Ishikawa (cell line): ENCODE measurements at regions not wholly inside any gene's neighbourhood (a gene's known extent, or its start where the extent isn't known, plus 50 kb on each side); places are given as distances from the start of the nearest gene placed in this dataset.

Experiments used
- CEBPB ChIP-seq: IDR thresholded peaks from 2 replicates; pipeline ENCODE4 v1.6.1; 2012
- CREB1 ChIP-seq: IDR thresholded peaks from 2 replicates; pipeline ENCODE4 v1.6.1; 2012; ENCODE audit warnings: low read depth
- EGR1 ChIP-seq: IDR thresholded peaks from 2 replicates; pipeline ENCODE4 v1.6.1; 2012
- EP300 ChIP-seq: IDR thresholded peaks from 2 replicates; pipeline ENCODE4 v1.6.1; 2012; ENCODE audit warnings: borderline replicate concordance
- FOXM1 ChIP-seq: IDR thresholded peaks from 2 replicates; pipeline ENCODE4 v1.6.1; 2012; ENCODE audit warnings: low read depth, borderline replicate concordance
- MAX ChIP-seq: IDR thresholded peaks from 2 replicates; pipeline ENCODE4 v1.6.1; 2012
- NFIC ChIP-seq: IDR thresholded peaks from 2 replicates; pipeline ENCODE4 v1.6.1; 2012
- RAD21 ChIP-seq: IDR thresholded peaks from 2 replicates; pipeline ENCODE4 v1.6.1; 2012; ENCODE audit warnings: low read depth
- REST ChIP-seq: IDR thresholded peaks from 2 replicates; pipeline ENCODE4 v1.6.1; 2012; ENCODE audit warnings: low read depth, mild to moderate bottlenecking
- TAF1 ChIP-seq: IDR thresholded peaks from 2 replicates; pipeline ENCODE4 v1.6.1; 2012; ENCODE audit warnings: low read depth, mild to moderate bottlenecking
- TCF12 ChIP-seq: IDR thresholded peaks from 2 replicates; pipeline ENCODE4 v1.6.1; 2012; ENCODE audit warnings: low read depth
- TEAD4 ChIP-seq: IDR thresholded peaks from 2 replicates; pipeline ENCODE4 v1.6.1; 2012
- USF1 ChIP-seq: IDR thresholded peaks from 2 replicates; pipeline ENCODE4 v1.6.1; 2012
- YY1 ChIP-seq: IDR thresholded peaks from 2 replicates; pipeline ENCODE4 v1.6.1; 2012; ENCODE audit warnings: low read depth
- ZBTB7A ChIP-seq: IDR thresholded peaks from 2 replicates; pipeline ENCODE4 v1.6.1; 2012; ENCODE audit warnings: low read depth

GRCh38 chr20:60321601-60322000 lies 363.4 kb downstream of the CDH26 start:
- TF ChIP-seq EGR1: no peak
- no peak for TF ChIP-seq USF1
- no peak for TF ChIP-seq YY1
- no peak for TF ChIP-seq TAF1
- TF ChIP-seq CREB1: no peak
- TF ChIP-seq FOXM1: no peak
- TF ChIP-seq TCF12: no peak
- no peak for TF ChIP-seq REST
- TF ChIP-seq MAX: no peak
- TF ChIP-seq EP300: no peak
- no peak for TF ChIP-seq ZBTB7A
- TF ChIP-seq TEAD4: no peak
- TF ChIP-seq CEBPB: no peak

- TF ChIP-seq MAX: no peak
Measured at GRCh38 chr20:60326821-60327220, 368.6 kb downstream of the CDH26 start.

- no peak for TF ChIP-seq RAD21
Measured at GRCh38 chr20:60327971-60328660, 369.9 kb downstream of the CDH26 start.

- TF ChIP-seq MAX (no peak), NFIC (no peak), TCF12 (no peak), TEAD4 (no peak), RAD21 (no peak), YY1 (no peak), ZBTB7A (no peak), FOXM1 (no peak), CEBPB (no peak), REST (no peak), EGR1 (no peak)
Measured at GRCh38 chr20:60330461-60330860, 372.2 kb downstream of the CDH26 start.

GRCh38 chr20:60331688-60332300 lies 373.6 kb downstream of the CDH26 start:
- TF ChIP-seq TCF12: no peak
- no peak for TF ChIP-seq EP300
- TF ChIP-seq CEBPB: no peak

GRCh38 chr20:60332523-60332922 lies 374.3 kb downstream of the CDH26 start:
- no peak for TF ChIP-seq NFIC
- no peak for TF ChIP-seq RAD21
- TF ChIP-seq TAF1: no peak
- TF ChIP-seq EGR1: no peak
- TF ChIP-seq CREB1: no peak
- no peak for TF ChIP-seq REST
- TF ChIP-seq ZBTB7A: no peak
- no peak for TF ChIP-seq MAX
- no peak for TF ChIP-seq CEBPB
- TF ChIP-seq EP300: no peak
- no peak for TF ChIP-seq YY1
- TF ChIP-seq FOXM1: no peak
